ENCODE measurements at regions not wholly inside any gene's neighbourhood (a gene's known extent, or its start where the extent isn't known, plus 50 kb on each side); places are given as distances from the start of the nearest gene placed in this dataset.
"Not testable (repeated sequence)": the region's sequence is repeated elsewhere in the genome, so short reads cannot be mapped to it uniquely, and the experiment has no call there.

DNA sequence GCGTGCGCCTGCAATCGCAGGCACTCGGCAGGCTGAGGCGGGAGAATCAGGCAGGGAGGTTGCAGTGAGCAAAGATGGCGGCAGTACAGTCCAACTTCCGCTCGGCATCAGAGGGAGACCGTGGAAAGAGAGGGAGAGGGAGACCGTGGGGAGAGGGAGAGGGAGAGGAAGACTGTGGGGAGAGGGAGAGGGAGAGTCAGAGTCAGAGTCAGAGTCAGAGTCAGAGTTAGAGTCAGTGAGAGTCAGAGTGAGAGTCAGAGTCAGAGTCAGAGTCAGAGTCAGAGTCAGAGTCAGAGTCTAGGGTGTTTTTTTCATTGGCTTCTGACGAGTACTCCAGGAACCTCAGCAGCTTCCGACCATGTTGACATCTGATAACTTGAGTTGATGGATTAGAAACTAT lies 75.6 kb upstream of the NMUR2 start:
- TF ChIP-seq, protein P1, sequence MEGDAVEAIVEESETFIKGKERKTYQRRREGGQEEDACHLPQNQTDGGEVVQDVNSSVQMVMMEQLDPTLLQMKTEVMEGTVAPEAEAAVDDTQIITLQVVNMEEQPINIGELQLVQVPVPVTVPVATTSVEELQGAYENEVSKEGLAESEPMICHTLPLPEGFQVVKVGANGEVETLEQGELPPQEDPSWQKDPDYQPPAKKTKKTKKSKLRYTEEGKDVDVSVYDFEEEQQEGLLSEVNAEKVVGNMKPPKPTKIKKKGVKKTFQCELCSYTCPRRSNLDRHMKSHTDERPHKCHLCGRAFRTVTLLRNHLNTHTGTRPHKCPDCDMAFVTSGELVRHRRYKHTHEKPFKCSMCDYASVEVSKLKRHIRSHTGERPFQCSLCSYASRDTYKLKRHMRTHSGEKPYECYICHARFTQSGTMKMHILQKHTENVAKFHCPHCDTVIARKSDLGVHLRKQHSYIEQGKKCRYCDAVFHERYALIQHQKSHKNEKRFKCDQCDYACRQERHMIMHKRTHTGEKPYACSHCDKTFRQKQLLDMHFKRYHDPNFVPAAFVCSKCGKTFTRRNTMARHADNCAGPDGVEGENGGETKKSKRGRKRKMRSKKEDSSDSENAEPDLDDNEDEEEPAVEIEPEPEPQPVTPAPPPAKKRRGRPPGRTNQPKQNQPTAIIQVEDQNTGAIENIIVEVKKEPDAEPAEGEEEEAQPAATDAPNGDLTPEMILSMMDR (IDR thresholded peaks at IDR 0.05 in 2 of 3, conservative IDR thresholded peaks at IDR 0.05 in 1 of 3; ENCODE audit: borderline replicate concordance in 1 of 3, insufficient read depth in 1 of 3, low read depth in 2 of 3, low read length in 2 of 3): not testable (repeated sequence)
- TF ChIP-seq SIN3A (IDR thresholded peaks at IDR 0.05; ENCODE audit: low read depth); SP1 (IDR thresholded peaks at IDR 0.05; ENCODE audit: low read depth); RAD21 (IDR thresholded peaks at IDR 0.05; ENCODE audit: low read depth); JUND (IDR thresholded peaks at IDR 0.05); POLR2AphosphoS5 (IDR thresholded peaks at IDR 0.05; ENCODE audit: low read depth, low read length); EGR1 (IDR thresholded peaks at IDR 0.05; ENCODE audit: low read depth); POLR2A (IDR thresholded peaks at IDR 0.05; ENCODE audit: borderline replicate concordance, extremely low read depth, insufficient read depth, insufficient read length); CEBPB (IDR thresholded peaks at IDR 0.05; ENCODE audit: low read depth); TCF7L2 (IDR thresholded peaks at IDR 0.05; ENCODE audit: borderline replicate concordance, extremely low read depth, insufficient read depth, insufficient read length): not testable (repeated sequence)
- TF ChIP-seq, protein P2, sequence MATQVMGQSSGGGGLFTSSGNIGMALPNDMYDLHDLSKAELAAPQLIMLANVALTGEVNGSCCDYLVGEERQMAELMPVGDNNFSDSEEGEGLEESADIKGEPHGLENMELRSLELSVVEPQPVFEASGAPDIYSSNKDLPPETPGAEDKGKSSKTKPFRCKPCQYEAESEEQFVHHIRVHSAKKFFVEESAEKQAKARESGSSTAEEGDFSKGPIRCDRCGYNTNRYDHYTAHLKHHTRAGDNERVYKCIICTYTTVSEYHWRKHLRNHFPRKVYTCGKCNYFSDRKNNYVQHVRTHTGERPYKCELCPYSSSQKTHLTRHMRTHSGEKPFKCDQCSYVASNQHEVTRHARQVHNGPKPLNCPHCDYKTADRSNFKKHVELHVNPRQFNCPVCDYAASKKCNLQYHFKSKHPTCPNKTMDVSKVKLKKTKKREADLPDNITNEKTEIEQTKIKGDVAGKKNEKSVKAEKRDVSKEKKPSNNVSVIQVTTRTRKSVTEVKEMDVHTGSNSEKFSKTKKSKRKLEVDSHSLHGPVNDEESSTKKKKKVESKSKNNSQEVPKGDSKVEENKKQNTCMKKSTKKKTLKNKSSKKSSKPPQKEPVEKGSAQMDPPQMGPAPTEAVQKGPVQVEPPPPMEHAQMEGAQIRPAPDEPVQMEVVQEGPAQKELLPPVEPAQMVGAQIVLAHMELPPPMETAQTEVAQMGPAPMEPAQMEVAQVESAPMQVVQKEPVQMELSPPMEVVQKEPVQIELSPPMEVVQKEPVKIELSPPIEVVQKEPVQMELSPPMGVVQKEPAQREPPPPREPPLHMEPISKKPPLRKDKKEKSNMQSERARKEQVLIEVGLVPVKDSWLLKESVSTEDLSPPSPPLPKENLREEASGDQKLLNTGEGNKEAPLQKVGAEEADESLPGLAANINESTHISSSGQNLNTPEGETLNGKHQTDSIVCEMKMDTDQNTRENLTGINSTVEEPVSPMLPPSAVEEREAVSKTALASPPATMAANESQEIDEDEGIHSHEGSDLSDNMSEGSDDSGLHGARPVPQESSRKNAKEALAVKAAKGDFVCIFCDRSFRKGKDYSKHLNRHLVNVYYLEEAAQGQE (IDR thresholded peaks at IDR 0.05; ENCODE audit: low read depth): not testable (repeated sequence)
- TF ChIP-seq, protein P3, sequence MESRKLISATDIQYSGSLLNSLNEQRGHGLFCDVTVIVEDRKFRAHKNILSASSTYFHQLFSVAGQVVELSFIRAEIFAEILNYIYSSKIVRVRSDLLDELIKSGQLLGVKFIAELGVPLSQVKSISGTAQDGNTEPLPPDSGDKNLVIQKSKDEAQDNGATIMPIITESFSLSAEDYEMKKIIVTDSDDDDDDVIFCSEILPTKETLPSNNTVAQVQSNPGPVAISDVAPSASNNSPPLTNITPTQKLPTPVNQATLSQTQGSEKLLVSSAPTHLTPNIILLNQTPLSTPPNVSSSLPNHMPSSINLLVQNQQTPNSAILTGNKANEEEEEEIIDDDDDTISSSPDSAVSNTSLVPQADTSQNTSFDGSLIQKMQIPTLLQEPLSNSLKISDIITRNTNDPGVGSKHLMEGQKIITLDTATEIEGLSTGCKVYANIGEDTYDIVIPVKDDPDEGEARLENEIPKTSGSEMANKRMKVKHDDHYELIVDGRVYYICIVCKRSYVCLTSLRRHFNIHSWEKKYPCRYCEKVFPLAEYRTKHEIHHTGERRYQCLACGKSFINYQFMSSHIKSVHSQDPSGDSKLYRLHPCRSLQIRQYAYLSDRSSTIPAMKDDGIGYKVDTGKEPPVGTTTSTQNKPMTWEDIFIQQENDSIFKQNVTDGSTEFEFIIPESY (IDR thresholded peaks at IDR 0.05; ENCODE audit: extremely low read depth, insufficient replicate concordance, low read length): not testable (repeated sequence)
